Osteoblast (primary cell): ENCODE measurements at regions not wholly inside any gene's neighbourhood (a gene's known extent, or its start where the extent isn't known, plus 50 kb on each side); places are given as distances from the start of the nearest gene placed in this dataset.
"Not testable (repeated sequence)": the region's sequence is repeated elsewhere in the genome, so short reads cannot be mapped to it uniquely, and the experiment has no call there.

ENCODE experiments used
- DNase-seq: peaks from one replicate; pipeline ENCODE4 v3.0.0; 2011; ENCODE audit warnings: low spot score, mixed read lengths; ENCODE audit not compliant: insufficient read length; ENCODE audit errors: missing footprints
- H2AFZ ChIP-seq: 2 replicates; pipeline ENCODE4 v1.6.0; 2011; ENCODE audit warnings: mild to moderate bottlenecking, low read length
- H3K27ac ChIP-seq: 2 replicates; pipeline ENCODE4 v1.5.1; 2011; ENCODE audit warnings: mild to moderate bottlenecking, low read depth, low read length, moderate library complexity
- H3K27me3 ChIP-seq: 2 replicates; pipeline ENCODE4 v1.6.0; 2012; ENCODE audit warnings: mild to moderate bottlenecking, control low read depth, inconsistent platforms, low read length, moderate library complexity; ENCODE audit not compliant: insufficient read depth
- H3K36me3 ChIP-seq: 2 replicates; pipeline ENCODE4 v1.5.1; 2011; ENCODE audit warnings: mild to moderate bottlenecking, low read length, control low read depth, moderate library complexity; ENCODE audit not compliant: insufficient read depth
- H3K4me1 ChIP-seq: 2 replicates; pipeline ENCODE4 v1.5.1; 2011; ENCODE audit warnings: mild to moderate bottlenecking, low read length, control low read depth, moderate library complexity; ENCODE audit not compliant: insufficient read depth
- H3K4me2 ChIP-seq: 2 replicates; pipeline ENCODE4 v1.6.0; 2011; ENCODE audit warnings: mild to moderate bottlenecking, low read length; ENCODE audit not compliant: insufficient read depth
- H3K4me3 ChIP-seq: fragments of 200-600 bp; sonication (generic); 3 replicates; pipeline ENCODE4 v1.5.1; 2012; ENCODE audit warnings: mild to moderate bottlenecking, low read length, inconsistent platforms; ENCODE audit not compliant: insufficient read depth
- H3K79me2 ChIP-seq: 2 replicates; pipeline ENCODE4 v1.6.0; 2012; ENCODE audit warnings: mild to moderate bottlenecking, low read length, control low read depth, inconsistent platforms; ENCODE audit not compliant: insufficient read depth
- H3K9me3 ChIP-seq: 2 replicates; pipeline ENCODE4 v1.5.1; 2011; ENCODE audit warnings: low read depth, low read length, control low read depth
- H4K20me1 ChIP-seq: 2 replicates; pipeline ENCODE4 v1.6.0; 2012; ENCODE audit warnings: mild to moderate bottlenecking, low read length, control low read depth; ENCODE audit not compliant: insufficient read depth
- TF ChIP-seq, protein P1 (sequence below): IDR thresholded peaks from 2 replicates; pipeline ENCODE4 v1.5.1; 2011; ENCODE audit warnings: mild to moderate bottlenecking, low read depth, low read length, moderate library complexity; ENCODE audit errors: extremely low read depth

DNA sequence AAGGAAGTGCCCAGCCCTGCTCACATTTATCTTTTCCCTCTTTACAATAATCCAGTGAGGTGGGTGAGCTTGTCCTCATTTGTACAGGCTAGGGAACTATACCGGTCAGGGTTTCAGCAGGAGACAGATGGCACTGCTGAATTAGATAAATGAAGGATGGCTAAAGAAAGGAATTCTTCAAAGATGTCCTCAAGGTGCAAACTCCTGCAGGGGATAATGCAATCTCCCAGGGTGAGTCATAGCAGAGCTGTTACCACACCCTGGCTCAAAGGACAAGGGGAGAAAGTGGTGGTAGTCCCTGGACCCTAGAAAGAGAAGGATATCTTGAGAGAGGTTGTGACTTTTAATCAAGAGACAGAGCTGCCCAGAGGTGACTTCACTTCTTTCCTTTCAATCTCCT lies 66.7 kb downstream of the RFPL4B start:
- DNase-seq = no peak
- Histone ChIP-seq H2AFZ (no peak overlapping the region), H3K79me2 (no peaks in the 10 kb centered on the region), H3K4me1 (peaks cover 4% of the 10 kb centered on the region), H3K27me3 (no peaks in the 10 kb centered on the region), H3K9me3 (no peaks in the 10 kb centered on the region), H3K4me2 (no peak overlapping the region), H3K36me3 (no peaks in the 10 kb centered on the region), H3K4me3 (no peak overlapping the region), H3K27ac (no peak overlapping the region), H4K20me1 (no peaks in the 10 kb centered on the region)
- TF ChIP-seq, protein P1, sequence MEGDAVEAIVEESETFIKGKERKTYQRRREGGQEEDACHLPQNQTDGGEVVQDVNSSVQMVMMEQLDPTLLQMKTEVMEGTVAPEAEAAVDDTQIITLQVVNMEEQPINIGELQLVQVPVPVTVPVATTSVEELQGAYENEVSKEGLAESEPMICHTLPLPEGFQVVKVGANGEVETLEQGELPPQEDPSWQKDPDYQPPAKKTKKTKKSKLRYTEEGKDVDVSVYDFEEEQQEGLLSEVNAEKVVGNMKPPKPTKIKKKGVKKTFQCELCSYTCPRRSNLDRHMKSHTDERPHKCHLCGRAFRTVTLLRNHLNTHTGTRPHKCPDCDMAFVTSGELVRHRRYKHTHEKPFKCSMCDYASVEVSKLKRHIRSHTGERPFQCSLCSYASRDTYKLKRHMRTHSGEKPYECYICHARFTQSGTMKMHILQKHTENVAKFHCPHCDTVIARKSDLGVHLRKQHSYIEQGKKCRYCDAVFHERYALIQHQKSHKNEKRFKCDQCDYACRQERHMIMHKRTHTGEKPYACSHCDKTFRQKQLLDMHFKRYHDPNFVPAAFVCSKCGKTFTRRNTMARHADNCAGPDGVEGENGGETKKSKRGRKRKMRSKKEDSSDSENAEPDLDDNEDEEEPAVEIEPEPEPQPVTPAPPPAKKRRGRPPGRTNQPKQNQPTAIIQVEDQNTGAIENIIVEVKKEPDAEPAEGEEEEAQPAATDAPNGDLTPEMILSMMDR = no peak

DNA sequence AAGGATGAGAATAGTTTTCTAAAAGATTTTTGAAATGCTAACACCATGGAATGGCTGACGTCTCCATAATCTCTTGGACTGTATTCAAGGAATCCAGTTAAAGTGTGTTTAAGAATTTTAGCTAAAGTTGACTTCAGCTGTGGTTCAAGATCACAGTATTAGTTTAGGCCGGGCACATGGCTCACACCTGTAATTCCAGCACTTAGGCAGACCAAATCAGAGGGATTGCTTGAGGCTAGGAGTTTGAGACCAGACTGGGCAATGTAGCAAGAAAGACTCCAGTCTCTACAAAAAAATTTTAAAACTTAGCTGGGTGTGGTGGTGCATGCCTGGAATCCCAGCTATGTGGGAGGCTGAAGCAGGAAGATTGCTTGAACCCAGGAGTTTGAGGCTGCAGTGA lies 68.2 kb downstream of the RFPL4B start:
- Histone ChIP-seq H3K4me2 (no peak overlapping the region), H3K4me1 (no peaks in the 10 kb centered on the region), H4K20me1 (no peaks in the 10 kb centered on the region), H3K27ac (no peak overlapping the region), H3K4me3 (no peak overlapping the region), H3K79me2 (no peaks in the 10 kb centered on the region), H3K36me3 (no peaks in the 10 kb centered on the region), H3K9me3 (no peaks in the 10 kb centered on the region), H2AFZ (no peak overlapping the region), H3K27me3 (no peaks in the 10 kb centered on the region)
- no peak for DNase-seq
- TF ChIP-seq, protein P1 = no peak

DNA sequence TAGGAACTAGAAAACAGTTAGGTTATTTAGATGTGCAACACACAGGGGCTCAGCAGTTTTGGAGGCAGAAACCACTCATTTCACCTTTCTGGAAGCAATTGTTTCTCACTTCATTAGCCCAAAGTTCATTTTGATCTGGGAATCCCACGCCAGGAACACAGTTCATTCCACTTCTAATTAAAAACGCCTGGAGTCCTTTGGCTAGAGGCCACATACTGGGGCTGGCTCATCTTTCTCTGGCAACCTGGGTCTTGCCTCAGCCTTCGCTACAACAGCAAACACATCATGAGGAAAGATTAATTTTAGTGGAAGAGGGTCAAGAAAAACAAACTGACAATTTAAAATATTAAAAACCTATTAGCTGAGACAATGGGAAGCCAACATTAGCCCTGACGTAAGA lies 69.7 kb downstream of the RFPL4B start:
- Histone ChIP-seq H3K27ac (no peak overlapping the region), H4K20me1 (no peaks in the 10 kb centered on the region), H3K4me2 (no peak overlapping the region), H3K79me2 (no peaks in the 10 kb centered on the region), H2AFZ (peak overlapping the region; percentile 26), H3K9me3 (no peaks in the 10 kb centered on the region), H3K27me3 (peaks cover 5% of the 10 kb centered on the region), H3K4me1 (no peaks in the 10 kb centered on the region), H3K36me3 (no peaks in the 10 kb centered on the region), H3K4me3 (no peak overlapping the region)
- no peak for DNase-seq
- TF ChIP-seq, protein P1 = no peak

DNA sequence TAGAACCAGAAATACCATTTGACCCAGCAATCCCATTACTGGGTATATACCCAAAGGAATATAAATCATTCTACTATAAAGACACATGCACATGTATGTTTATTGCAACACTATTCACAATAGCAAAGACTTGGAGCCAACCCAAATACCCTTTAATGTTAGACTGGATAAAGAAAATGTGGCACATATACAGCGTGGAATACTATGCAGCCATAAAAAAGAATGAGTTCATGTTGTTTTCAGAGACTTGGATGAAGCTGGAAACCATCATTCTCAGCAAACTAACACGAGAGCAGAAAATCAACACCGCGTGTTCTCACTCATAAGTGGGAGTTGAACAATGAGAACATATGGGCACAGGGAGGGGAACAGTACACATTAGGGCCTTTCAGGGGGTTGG lies 79.9 kb downstream of the RFPL4B start:
- H3K4me3 ChIP-seq, H3K27me3 ChIP-seq, H3K79me2 ChIP-seq, H3K27ac ChIP-seq, H3K4me1 ChIP-seq, H3K4me2 ChIP-seq, DNase-seq, H3K36me3 ChIP-seq, H2AFZ ChIP-seq, H3K9me3 ChIP-seq, H4K20me1 ChIP-seq: not testable (repeated sequence)

DNA sequence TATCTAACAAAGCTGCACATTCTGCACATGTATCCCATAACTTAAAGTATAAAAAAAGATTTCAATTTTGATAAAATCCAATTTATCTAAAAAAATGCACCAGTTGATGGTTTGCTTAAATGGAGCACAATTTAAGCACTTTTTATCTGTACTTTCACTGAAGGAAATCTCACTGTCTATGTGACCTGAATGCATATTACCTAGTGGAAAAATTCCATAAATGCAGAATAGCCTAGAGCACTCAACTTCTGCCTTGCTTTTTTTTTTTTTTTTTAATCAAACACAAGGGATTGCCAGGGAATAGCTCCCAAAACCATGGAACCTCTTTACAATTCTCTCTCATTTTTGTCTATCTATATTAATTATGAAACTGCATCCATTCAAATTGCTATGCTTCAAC lies 80.4 kb downstream of the RFPL4B start:
- Histone ChIP-seq H3K4me1 (no peaks in the 10 kb centered on the region), H2AFZ (no peak overlapping the region), H3K4me3 (no peak overlapping the region), H4K20me1 (no peaks in the 10 kb centered on the region), H3K4me2 (no peak overlapping the region), H3K27ac (no peak overlapping the region), H3K27me3 (no peaks in the 10 kb centered on the region), H3K9me3 (no peaks in the 10 kb centered on the region), H3K79me2 (no peaks in the 10 kb centered on the region), H3K36me3 (no peaks in the 10 kb centered on the region)
- no peak for DNase-seq
- TF ChIP-seq, protein P1 = no peak
